NCI-H446 treated with DMSO at 0.1 percent for 48 hours (cell line): ENCODE measurements at regions not wholly inside any gene's neighbourhood (a gene's known extent, or its start where the extent isn't known, plus 50 kb on each side); places are given as distances from the start of the nearest gene placed in this dataset.

Source experiments
- DNase-seq: peaks from one replicate; lab custom pipeline; 2025; lab: John Stamatoyannopoulos, UW

- DNase-seq = no peak
Observed at GRCh38 chr6:27052731-27053082, 194.8 kb upstream of the PRSS16 start.

GRCh38 chr6:27053738-27054137 is 193.8 kb upstream of the PRSS16 start:
- no peak for DNase-seq

GRCh38 chr6:27056615-27057014 is 190.9 kb upstream of the PRSS16 start:
- no peak for DNase-seq

DNA sequence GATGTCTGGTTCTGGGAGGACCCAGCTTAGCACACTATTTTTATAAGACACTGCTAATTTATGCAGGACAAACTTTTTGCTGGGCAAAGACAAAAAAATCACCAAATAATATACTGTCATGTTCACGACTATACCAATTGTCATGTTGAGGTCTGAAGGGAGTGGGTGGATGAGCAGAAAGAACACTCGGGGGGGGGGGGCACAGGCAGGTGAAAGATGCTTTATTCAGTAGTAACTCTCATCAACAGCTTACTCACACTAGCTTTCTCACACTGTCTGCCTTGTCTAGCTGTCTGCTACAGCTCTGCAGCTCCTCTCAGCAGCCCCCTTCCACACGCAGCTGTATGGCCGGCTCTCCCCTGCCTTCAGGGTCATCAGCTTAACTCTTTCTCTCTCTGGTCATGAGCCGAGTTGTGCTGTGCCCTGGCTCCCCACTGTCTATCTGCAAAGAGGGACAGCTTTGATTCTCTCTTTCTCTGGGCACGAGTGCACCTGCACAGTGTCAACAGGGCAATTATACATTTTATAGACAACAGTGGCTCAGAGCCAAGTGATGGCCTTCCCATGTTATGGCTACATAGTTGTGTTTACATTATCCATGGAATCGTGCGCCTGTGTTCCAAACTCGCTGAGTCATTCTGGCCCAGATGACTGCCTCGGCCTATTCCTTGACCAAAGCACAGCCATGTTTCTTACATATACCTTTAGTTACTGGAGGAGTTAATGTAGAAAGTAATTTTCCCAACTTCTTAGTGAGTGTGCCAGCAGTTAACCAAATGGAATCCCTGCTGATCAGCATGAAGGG is 187.7 kb upstream of the PRSS16 start:
- no peak for DNase-seq

- DNase-seq = no peak
Observed at GRCh38 chr6:27061235-27061993, 186.1 kb upstream of the PRSS16 start.

- no peak for DNase-seq
Observed at GRCh38 chr6:27062755-27063154, 184.7 kb upstream of the PRSS16 start.

GRCh38 chr6:27065183-27065582 is 182.3 kb upstream of the PRSS16 start:
- DNase-seq = no peak

DNA sequence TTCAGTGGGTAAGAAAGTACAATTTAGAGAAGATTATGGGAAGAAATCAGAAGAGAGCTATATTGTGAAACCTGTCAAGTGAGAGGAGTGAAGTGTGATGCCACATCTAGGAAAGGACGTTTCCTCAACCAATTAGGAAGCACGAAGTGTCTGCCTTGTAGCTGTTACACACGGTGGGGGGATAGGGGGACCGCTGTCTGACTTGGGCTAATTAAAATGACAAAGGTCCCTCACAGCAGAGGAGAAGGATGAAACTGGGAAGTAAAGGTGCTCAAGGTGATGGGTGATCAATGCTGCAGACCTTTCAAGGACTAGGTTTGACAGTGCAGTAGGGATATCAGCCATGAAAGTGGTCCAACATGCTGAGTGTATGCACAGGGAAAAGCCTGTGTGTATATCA is 181.1 kb upstream of the PRSS16 start:
- no peak for DNase-seq

DNA sequence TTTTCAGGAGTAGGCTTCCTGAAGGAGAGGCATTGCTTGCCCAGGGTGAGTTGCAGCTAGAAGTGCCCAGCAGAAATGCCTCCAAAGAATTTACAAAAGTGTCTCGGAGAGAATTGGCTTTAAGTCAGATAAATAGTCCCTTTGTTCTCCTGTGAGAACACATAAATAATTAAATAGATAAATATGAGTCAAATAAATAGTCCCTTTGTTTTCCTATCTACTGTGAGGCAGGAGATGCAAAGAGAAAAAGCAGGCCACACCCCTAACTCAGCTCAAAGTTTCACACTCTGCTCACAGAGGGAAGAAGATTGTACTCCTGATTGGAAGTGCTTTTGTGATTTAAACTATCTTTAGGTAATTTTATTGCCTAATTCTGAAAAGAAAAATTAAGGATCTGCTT is 180.7 kb upstream of the PRSS16 start:
- DNase-seq = no peak

DNA sequence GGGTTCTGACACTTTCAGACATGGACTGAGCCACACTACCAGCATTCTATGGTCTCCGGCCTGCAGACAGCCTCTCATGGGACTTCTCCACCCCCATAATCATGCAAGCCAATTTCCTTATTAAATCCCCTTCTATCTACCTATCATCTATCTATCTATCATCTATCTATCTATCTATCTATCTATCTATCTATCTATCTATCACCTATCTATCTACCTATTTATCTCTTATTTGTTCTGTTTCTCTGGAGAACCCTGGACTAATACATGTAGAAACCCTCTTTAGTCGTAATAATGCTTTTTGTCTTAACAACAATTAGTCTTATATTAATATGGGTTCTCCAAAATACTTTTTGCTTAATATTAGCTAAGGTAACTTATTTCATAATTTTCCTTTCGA is 174.1 kb upstream of the PRSS16 start:
- DNase-seq = no peak

DNA sequence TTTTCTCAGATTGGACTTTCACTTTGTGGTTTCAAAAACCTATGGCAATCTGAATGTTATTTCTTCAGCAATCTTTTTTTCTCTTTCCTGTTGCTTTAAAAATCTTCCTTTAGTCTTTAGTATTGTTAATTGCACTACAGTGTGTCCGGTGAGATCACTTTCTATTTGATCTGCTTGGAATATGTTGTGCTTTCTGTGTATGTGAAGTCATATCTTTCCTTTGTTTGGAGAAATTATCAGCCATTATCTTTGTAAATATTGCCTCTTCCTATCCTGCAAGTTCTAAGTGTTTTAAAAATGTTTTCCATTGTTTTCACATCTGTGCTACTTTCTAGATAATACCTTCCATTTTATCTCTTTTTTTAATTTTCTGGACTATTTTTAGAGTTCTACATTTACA is 171.4 kb upstream of the PRSS16 start:
- DNase-seq = no peak

DNA sequence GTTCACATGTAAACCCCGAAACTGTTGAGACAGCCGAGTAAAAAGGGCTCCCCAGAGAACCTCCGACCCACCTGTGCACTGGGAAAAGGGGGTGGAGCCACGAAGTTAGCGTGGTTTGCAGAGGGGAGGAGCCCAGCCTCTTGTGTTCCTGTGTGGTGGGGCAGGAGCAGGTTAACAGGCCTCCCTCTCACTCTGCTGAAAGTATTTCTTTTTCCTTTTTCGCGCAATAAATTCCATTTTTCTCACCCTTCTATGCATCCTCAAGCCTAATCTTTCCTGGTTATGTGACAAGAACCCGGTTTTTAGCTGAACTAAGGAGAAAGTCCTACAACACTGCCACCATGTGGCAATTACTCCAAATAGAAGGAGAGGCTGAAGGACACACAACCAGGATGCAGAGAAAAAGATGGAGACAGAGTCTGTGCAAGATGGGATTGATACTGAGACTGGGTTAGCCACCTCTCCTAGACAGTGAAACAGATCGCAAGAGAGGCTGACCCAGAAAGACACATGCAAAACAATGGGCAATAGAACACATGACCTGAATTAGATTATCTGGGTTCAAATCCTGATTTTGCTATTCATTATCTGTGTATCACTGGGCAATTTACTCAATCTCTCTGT is 168.7 kb upstream of the PRSS16 start:
- peak; percentile 52 for DNase-seq

- no peak for DNase-seq
Observed at GRCh38 chr6:27081188-27081587, 166.3 kb upstream of the PRSS16 start.

- no peak for DNase-seq
Observed at GRCh38 chr6:27081931-27082330, 165.6 kb upstream of the PRSS16 start.

GRCh38 chr6:27088068-27088467 is 159.4 kb upstream of the PRSS16 start:
- DNase-seq = no peak

DNA sequence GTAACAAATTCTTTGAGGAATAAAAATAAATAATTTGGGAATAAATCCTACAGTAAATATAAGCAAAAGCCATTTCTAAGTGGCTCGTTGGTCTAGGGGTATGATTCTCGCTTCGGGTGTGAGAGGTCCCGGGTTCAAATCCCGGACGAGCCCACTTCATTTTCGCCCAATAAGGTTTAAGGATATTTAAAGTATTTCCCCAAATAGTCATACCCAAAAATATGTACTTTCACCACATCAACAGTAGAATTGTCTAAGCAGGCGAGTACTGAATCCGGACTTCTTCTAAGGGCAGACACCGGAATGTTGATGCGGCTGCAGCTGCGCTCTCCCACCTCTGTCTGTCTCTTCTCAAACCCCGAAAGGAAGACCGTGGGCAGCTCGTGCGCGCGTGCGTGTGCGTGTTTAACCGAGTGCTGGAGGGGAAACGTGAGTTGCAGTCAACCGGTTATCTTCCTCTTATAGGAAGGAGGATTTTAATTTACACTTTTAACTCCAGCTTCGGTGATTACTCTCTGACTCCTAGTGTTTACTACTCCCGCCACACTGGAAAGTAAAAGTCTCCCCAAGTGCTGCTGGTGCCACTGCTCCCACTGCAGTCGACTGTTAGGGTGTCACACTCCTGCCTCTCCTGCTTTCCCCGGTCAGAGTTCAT is 155.7 kb upstream of the PRSS16 start:
- DNase-seq = peak; percentile 80

DNA sequence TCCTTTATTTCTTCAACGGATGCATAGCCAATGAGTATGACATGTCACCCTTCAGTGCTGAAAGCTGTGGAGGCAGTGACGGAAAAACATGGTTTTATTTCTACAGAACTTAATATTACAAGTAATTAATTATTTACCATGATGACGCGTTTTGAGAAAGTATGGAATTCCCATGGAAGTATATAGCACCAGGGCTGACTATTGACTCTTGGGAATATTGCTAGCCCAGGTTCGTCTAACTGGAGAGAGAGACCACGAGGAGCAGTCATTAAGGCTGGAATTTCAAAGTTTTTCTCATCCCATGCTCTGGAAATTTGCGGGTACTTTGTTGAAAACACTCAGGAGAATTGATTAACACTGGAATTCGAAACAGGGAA is 155.2 kb upstream of the PRSS16 start:
- DNase-seq = no peak

GRCh38 chr6:27095914-27096313 is 151.6 kb upstream of the PRSS16 start:
- no peak for DNase-seq

DNA sequence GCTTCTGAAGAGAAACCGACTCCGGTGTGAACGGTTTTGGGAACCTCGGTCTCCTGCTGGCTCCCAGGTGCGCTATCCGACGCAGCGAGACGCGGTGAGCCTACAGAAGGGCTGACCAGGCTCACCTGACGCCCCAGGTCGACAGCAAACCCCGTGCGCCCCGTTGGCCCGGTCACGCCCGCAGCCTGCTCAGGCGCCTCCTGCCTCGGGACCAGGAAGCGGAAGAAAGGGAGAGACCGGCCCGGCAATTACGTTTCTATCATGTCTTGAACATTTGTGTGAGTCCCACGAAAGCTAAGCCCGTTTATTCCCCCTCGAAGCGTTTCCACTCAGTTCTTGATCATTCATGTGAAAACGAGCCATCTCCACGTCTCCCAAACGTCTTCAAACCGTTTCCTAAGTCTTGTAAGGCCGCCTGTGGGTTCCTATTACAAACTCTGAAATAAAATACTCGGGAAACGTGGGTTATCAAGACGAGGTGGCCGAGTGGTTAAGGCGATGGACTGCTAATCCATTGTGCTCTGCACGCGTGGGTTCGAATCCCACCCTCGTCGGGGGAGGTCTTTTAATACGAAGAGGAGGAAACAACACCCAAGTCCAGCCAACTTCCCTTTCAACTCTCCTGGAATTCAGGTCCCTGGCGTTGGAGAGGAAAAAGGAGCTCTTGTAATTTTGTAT is 150.5 kb upstream of the PRSS16 start:
- peak; percentile 25 for DNase-seq

- DNase-seq = no peak
Observed at GRCh38 chr6:27098956-27099355, 148.5 kb upstream of the PRSS16 start.

DNA sequence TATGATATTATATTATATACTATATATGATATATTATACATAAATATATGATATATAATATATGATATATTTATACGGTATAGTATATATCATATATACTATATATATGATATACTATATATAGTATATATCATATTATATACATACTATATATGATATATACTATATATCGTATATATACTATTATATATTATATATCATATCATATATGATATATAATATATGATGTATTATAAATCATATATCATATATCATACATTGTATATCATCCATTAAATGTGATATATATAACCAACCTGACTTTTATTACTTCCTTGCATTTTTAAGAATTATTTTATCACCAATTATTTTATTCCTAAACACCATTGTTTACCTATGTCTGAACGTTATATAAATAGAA is 146.6 kb upstream of the PRSS16 start:
- no peak for DNase-seq

GRCh38 chr6:27101824-27102223 is 145.7 kb upstream of the PRSS16 start:
- no peak for DNase-seq
